ENCODE measurements at regions not wholly inside any gene's neighbourhood (a gene's known extent, or its start where the extent isn't known, plus 50 kb on each side); places are given as distances from the start of the nearest gene placed in this dataset.
"Not testable (repeated sequence)": the region's sequence is repeated elsewhere in the genome, so short reads cannot be mapped to it uniquely, and the experiment has no call there.

- DNase-seq = no peak
Measured at GRCh38 chr20:51154708-51155690, 132.1 kb upstream of the KCNG1 start.

- no peak for DNase-seq
Measured at GRCh38 chr20:51153867-51154707, 131.2 kb upstream of the KCNG1 start.

- DNase-seq = no peak
Measured at GRCh38 chr20:51148941-51149340, 126.0 kb upstream of the KCNG1 start.

GRCh38 chr20:51144476-51144875, 121.6 kb upstream of the KCNG1 start:
- DNase-seq = no peak

GRCh38 chr20:51143652-51144051, 120.7 kb upstream of the KCNG1 start:
- DNase-seq = no peak

- DNase-seq = no peak
Measured at GRCh38 chr20:51142448-51142847, 119.5 kb upstream of the KCNG1 start.

- no peak for DNase-seq
Measured at GRCh38 chr20:51140671-51141070, 117.8 kb upstream of the KCNG1 start.

- DNase-seq = no peak
Measured at GRCh38 chr20:51139891-51140290, 117.0 kb upstream of the KCNG1 start.

- DNase-seq = no peak
Measured at GRCh38 chr20:51138576-51138975, 115.7 kb upstream of the KCNG1 start.

- no peak for DNase-seq
Measured at GRCh38 chr20:51137461-51137860, 114.6 kb upstream of the KCNG1 start.

- no peak for DNase-seq
Measured at GRCh38 chr20:51135926-51136715, 113.2 kb upstream of the KCNG1 start.

GRCh38 chr20:51134405-51134804, 111.5 kb upstream of the KCNG1 start:
- DNase-seq = no peak

GRCh38 chr20:51132279-51132678, 109.4 kb upstream of the KCNG1 start:
- no peak for DNase-seq

GRCh38 chr20:51131811-51132210, 108.9 kb upstream of the KCNG1 start:
- no peak for DNase-seq

GRCh38 chr20:51129147-51129776, 106.4 kb upstream of the KCNG1 start:
- DNase-seq = no peak

GRCh38 chr20:51128198-51128597, 105.3 kb upstream of the KCNG1 start:
- DNase-seq = no peak

- no peak for DNase-seq
Measured at GRCh38 chr20:51127713-51128112, 104.8 kb upstream of the KCNG1 start.

GRCh38 chr20:51126337-51126736, 103.4 kb upstream of the KCNG1 start:
- DNase-seq = no peak

GRCh38 chr20:51125780-51126179, 102.9 kb upstream of the KCNG1 start:
- no peak for DNase-seq

GRCh38 chr20:51125105-51125504, 102.2 kb upstream of the KCNG1 start:
- no peak for DNase-seq

GRCh38 chr20:51123887-51124286, 101.0 kb upstream of the KCNG1 start:
- DNase-seq = not testable (repeated sequence)

GRCh38 chr20:51122931-51123658, 100.2 kb upstream of the KCNG1 start:
- no peak for DNase-seq
